GM12878 (cell line): ENCODE measurements at regions not wholly inside any gene's neighbourhood (a gene's known extent, or its start where the extent isn't known, plus 50 kb on each side); places are given as distances from the start of the nearest gene placed in this dataset.

Experiments used
- ATAC-seq: fragments of 200-7000 bp; cut with Tn5 transposase; 3 replicates; pipeline ENCODE4 v1.9.1; 2020; ENCODE audit warnings: mild to moderate bottlenecking, moderate library complexity
- BruUV-seq: library from RNA; stranded (reverse); fragments of 400-500 nt; replicated peaks from 2 replicates; lab custom pipeline; 2021; lab: Mats Ljungman, UMichigan
- CTCF ChIA-PET: fragments of 300-600 bp; sonication (Branson Sonifier 250); formaldehyde crosslinking; extraction: SDS; loops from one replicate; lab custom pipeline; 2021; ENCODE audit warnings: inconsistent platforms; lab: Yijun Ruan, JAX
- POLR2A ChIA-PET: fragments of 350-600 bp; formaldehyde crosslinking; extraction: SDS; loops from one replicate; lab custom pipeline; 2021; ENCODE audit warnings: inconsistent platforms; lab: Charles Lee
- RAD21 ChIA-PET: fragments of 300-600 bp; sonication (Branson Sonifier 250); formaldehyde crosslinking; loops from one replicate; lab custom pipeline; 2023; ENCODE audit warnings: antibody characterized with exemption; ENCODE audit not compliant: unreplicated experiment; lab: Charles Lee
- SMC1A ChIA-PET: fragments of 300-600 bp; sonication (Branson Sonifier 250); formaldehyde crosslinking; loops from one replicate; lab custom pipeline; 2023; ENCODE audit not compliant: unreplicated experiment, uncharacterized antibody; lab: Charles Lee
- DNase-seq: peaks from one replicate; pipeline ENCODE4 v3.0.0-alpha.2; 2011; ENCODE audit warnings: low read depth, low spot score
- FAIRE-seq: peaks from 3 replicates; lab custom pipeline; 2011; peaks lifted over from hg19 to GRCh38; lab: Jason Lieb, UNC
- H2AFZ ChIP-seq: 2 replicates; pipeline ENCODE4 v1.6.0; 2011; ENCODE audit warnings: low read depth, low read length, control low read depth; ENCODE audit not compliant: control insufficient read depth
- H3K27ac ChIP-seq: 2 replicates; pipeline ENCODE4 v1.5.1; 2011; ENCODE audit warnings: control low read depth; ENCODE audit not compliant: control insufficient read depth, insufficient read depth
- H3K27me3 ChIP-seq, 2 experiments: replicated peaks in 1 of 2; 2 replicates each; pipeline versions ENCODE4 v1.6.0 to v1.6.1; 2011; ENCODE audit warnings: low read length in 1 of 2; ENCODE audit not compliant: control insufficient read depth in 2 of 2, insufficient read depth in 2 of 2
- H3K36me3 ChIP-seq, 2 experiments: 2 replicates each; pipeline ENCODE4 v1.5.1; 2011; ENCODE audit warnings: low read length in 1 of 2; ENCODE audit not compliant: control insufficient read depth in 2 of 2, insufficient read depth in 2 of 2
- H3K4me1 ChIP-seq: 2 replicates; pipeline ENCODE4 v1.6.1; 2011; ENCODE audit warnings: mild to moderate bottlenecking, low read length, moderate library complexity, mixed read lengths; ENCODE audit not compliant: control insufficient read depth, insufficient read depth
- H3K4me2 ChIP-seq: 2 replicates; pipeline ENCODE4 v1.6.0; 2011; ENCODE audit warnings: control low read depth; ENCODE audit not compliant: control insufficient read depth, insufficient read depth
- H3K4me3 ChIP-seq: fragments of 200-600 bp; sonication (generic); 2 replicates; pipeline ENCODE4 v1.5.1; 2016
- H3K79me2 ChIP-seq: 2 replicates; pipeline ENCODE4 v1.6.0; 2011; ENCODE audit warnings: low read length; ENCODE audit not compliant: control insufficient read depth, insufficient read depth
- H3K9ac ChIP-seq: 2 replicates; pipeline ENCODE4 v1.8.0; 2011; ENCODE audit warnings: low read length, control low read depth, mixed read lengths; ENCODE audit not compliant: control insufficient read depth, insufficient read depth
- H3K9me3 ChIP-seq: replicated peaks from 3 replicates; pipeline ENCODE4 v1.5.1; 2011; ENCODE audit warnings: mild to moderate bottlenecking, low read length; ENCODE audit not compliant: control insufficient read depth, insufficient read depth
- H4K20me1 ChIP-seq: 2 replicates; pipeline ENCODE4 v1.6.0; 2011; ENCODE audit not compliant: control insufficient read depth, insufficient read depth
- ATF7 ChIP-seq: fragments of 450-650 bp; IDR thresholded peaks from 2 replicates; pipeline ENCODE4 v1.6.1; 2016; ENCODE audit warnings: low read depth, mild to moderate bottlenecking
- E2F4 ChIP-seq: IDR thresholded peaks from 2 replicates; pipeline ENCODE4 v1.6.1; 2012; ENCODE audit warnings: low read depth, low read length, improper control_type of control experiment
- FOS ChIP-seq: IDR thresholded peaks from 3 replicates; pipeline ENCODE4 v1.6.1; 2011; ENCODE audit warnings: borderline replicate concordance; ENCODE audit not compliant: insufficient read length; ENCODE audit errors: extremely low read depth
- GABPA ChIP-seq: IDR thresholded peaks from 2 replicates; pipeline ENCODE4 v1.6.1; 2014; ENCODE audit warnings: antibody characterized with exemption, low read depth, mild to moderate bottlenecking, inconsistent platforms
- GATAD2B ChIP-seq: fragments of 450-650 bp; conservative IDR thresholded peaks from 2 replicates; pipeline ENCODE4 v1.6.1; 2017; ENCODE audit warnings: low read depth, mild to moderate bottlenecking, moderate library complexity
- IKZF2 ChIP-seq, 2 experiments: fragments of 450-650 bp; IDR thresholded peaks; 2 replicates each; pipeline ENCODE4 v1.6.1; 2017; ENCODE audit warnings: mild to moderate bottlenecking in 2 of 2, moderate library complexity in 2 of 2
- SIX5 ChIP-seq: IDR thresholded peaks from 2 replicates; pipeline ENCODE4 v1.6.1; 2011; ENCODE audit warnings: mild to moderate bottlenecking, low read depth, low read length, moderate library complexity; ENCODE audit not compliant: severe bottlenecking
- SREBF1 ChIP-seq: IDR thresholded peaks from 2 replicates; pipeline ENCODE4 v1.6.1; 2012; ENCODE audit warnings: mild to moderate bottlenecking, low read length
- SREBF2 ChIP-seq: IDR thresholded peaks from 2 replicates; pipeline ENCODE4 v1.6.1; 2012; ENCODE audit warnings: mild to moderate bottlenecking, low read length
- TAF1 ChIP-seq: IDR thresholded peaks from 2 replicates; pipeline ENCODE4 v1.6.1; 2011; ENCODE audit warnings: mild to moderate bottlenecking, low read depth, low read length, borderline replicate concordance
- TCF7 ChIP-seq: IDR thresholded peaks from 2 replicates; pipeline ENCODE4 v1.6.1; 2014; ENCODE audit warnings: antibody characterized with exemption, borderline replicate concordance
- ZBTB11 ChIP-seq: fragments of 450-650 bp; formaldehyde crosslinking; IDR thresholded peaks from 2 replicates; pipeline ENCODE4 v1.5.0; 2022; ENCODE audit warnings: mild to moderate bottlenecking, missing genetic modification characterization
- WGBS: methylation state at CpG from one replicate; pipeline ENCODE4 v1.1.6; 2016; ENCODE audit warnings: low lambda C conversion rate; ENCODE audit not compliant: insufficient replicate concordance, insufficient coverage; ENCODE audit errors: missing lambda C conversion rate; 5-methylcytosine and 5-hydroxymethylcytosine counted together
- in situ Hi-C: fragments of 300-500 bp; cut with MboI; formaldehyde crosslinking; loops from 9 replicates; pipeline ENCODE4 v1.14.3; 2018; ENCODE audit warnings: mixed read lengths
- intact Hi-C: fragments of 100-400 bp; cut with micrococcal nuclease; formaldehyde crosslinking; loops from one replicate; pipeline ENCODE4 v1.14.2; 2022; ENCODE audit not compliant: unreplicated experiment

- TF ChIP-seq ZBTB11 (CRISPR knock-in tag) (no peak), ATF7 (no peak), SIX5 (no peak), SREBF1 (no peak), FOS (no peak), SREBF2 (no peak), GABPA (no peak), TCF7 (no peak)
Measured at GRCh38 chr16:88131966-88132365, 180.7 kb downstream of the BANP start (continued).

- Histone ChIP-seq H3K36me3 (no peaks in the 10 kb centered on the region), H3K9me3 (no peaks in the 10 kb centered on the region), H3K4me3 (no peak overlapping the region), H4K20me1 (no peaks in the 10 kb centered on the region), H3K4me2 (no peak overlapping the region), H3K27ac (no peak overlapping the region), H3K9ac (no peak overlapping the region), H3K79me2 (no peaks in the 10 kb centered on the region), H3K4me1 (no peaks in the 10 kb centered on the region), H3K27me3 (no peaks in the 10 kb centered on the region), H2AFZ (no peak overlapping the region)
- RAD21 ChIA-PET, result no interaction called here
- in situ Hi-C loops (no loop called here), intact Hi-C loops (no loop called here)
- SMC1A ChIA-PET, result interaction anchor here (0.6 kb wide), 1 partner anchor 1288 kb away, joined by 4 read pairs; no protein-coding TSS in a partner anchor
- ATAC-seq (no peak), DNase-seq (no peak), FAIRE-seq (no peak)
- BruUV-seq, result no TSS peak
- CTCF ChIA-PET, result no interaction called here
- 53% methylated on average over 22 of the region's 27 CpGs for WGBS
- no peak for TF ChIP-seq IKZF2 (IDR thresholded peaks at IDR 0.05)
- TF ChIP-seq TAF1, result no peak
- no peak for TF ChIP-seq E2F4
- TF ChIP-seq GATAD2B, result no peak
- POLR2A ChIA-PET, result no interaction called here
Measured at GRCh38 chr16:88132836-88133506, 181.7 kb downstream of the BANP start.
